Ascending aorta (tissue), 2 donors: ENCODE measurements at regions not wholly inside any gene's neighbourhood (a gene's known extent, or its start where the extent isn't known, plus 50 kb on each side); places are given as distances from the start of the nearest gene placed in this dataset.

Experiments used
- DNase-seq, 2 donors: peaks; one replicate each; pipeline ENCODE4 v3.0.0-alpha.2; 2019; ENCODE audit warnings: low spot score in 2 of 2
- H3K27ac ChIP-seq, 2 donors: fragments of 200-600 bp; sonication (generic); one replicate each; pipeline ENCODE4 v1.5.1; 2016 to 2017; ENCODE audit warnings: mild to moderate bottlenecking in 1 of 2
- H3K27me3 ChIP-seq: fragments of 200-600 bp; sonication (generic); one replicate; pipeline ENCODE4 v1.5.1; 2017
- H3K36me3 ChIP-seq, 2 donors: fragments of 200-600 bp; sonication (generic); one replicate each; pipeline ENCODE4 v1.5.1; 2016
- H3K4me1 ChIP-seq, 2 donors: fragments of 200-600 bp; sonication (generic); one replicate each; pipeline ENCODE4 v1.5.1; 2016 to 2017; ENCODE audit warnings: mild to moderate bottlenecking in 1 of 2
- H3K4me3 ChIP-seq, 2 donors: fragments of 200-600 bp; sonication (generic); one replicate each; pipeline ENCODE4 v1.5.1; 2016 to 2017; ENCODE audit warnings: mild to moderate bottlenecking in 1 of 2
- H3K9me3 ChIP-seq, 2 donors: fragments of 200-600 bp; sonication (generic); one replicate each; pipeline ENCODE4 v1.5.1; 2016
- CTCF ChIP-seq, 3 experiments: fragments of 200-600 bp in 2 of 3; fragments of 450-650 bp in 1 of 3; sonication (generic) in 2 of 3; IDR thresholded peaks; one replicate each; pipeline ENCODE4 v1.5.1; 2016 to 2019; ENCODE audit warnings: antibody characterized with exemption in 3 of 3, mild to moderate bottlenecking in 1 of 3, moderate library complexity in 1 of 3
- intact Hi-C: fragments of 100-400 bp; cut with DNase I; formaldehyde crosslinking; loops from one replicate; pipeline ENCODE4 v1.15.1; 2023

GRCh38 chr15:81945014-81945615 lies 100.7 kb downstream of the MEX3B start:
- Histone ChIP-seq H3K9me3 (peaks cover 0 to under 1% of the 10 kb centered on the region in 2 donors), H3K27me3 (no peaks in the 10 kb centered on the region), H3K36me3 (no peaks in the 10 kb centered on the region), H3K4me3 (no peak overlapping the region), H3K4me1 (peaks cover 0 to 4% of the 10 kb centered on the region in 2 donors), H3K27ac (no peak overlapping the region)
- intact Hi-C loops = no loop called here
- TF ChIP-seq CTCF (IDR thresholded peaks at IDR 0.05) = no peak
- DNase-seq = no peak

GRCh38 chr15:81942655-81943195 lies 103.1 kb downstream of the MEX3B start:
- no peak for DNase-seq
- no peak overlapping the region for H3K4me3 ChIP-seq
- H3K9me3 ChIP-seq = peaks cover 0 to 7% of the 10 kb centered on the region in 2 donors
- H3K36me3 ChIP-seq = no peaks in the 10 kb centered on the region
- intact Hi-C loops = no loop called here
- H3K27me3 ChIP-seq = no peaks in the 10 kb centered on the region
- H3K4me1 ChIP-seq = peaks cover 0 to 2% of the 10 kb centered on the region in 2 donors
- TF ChIP-seq CTCF (IDR thresholded peaks at IDR 0.05) = no peak
- no peak overlapping the region for H3K27ac ChIP-seq

- intact Hi-C loops = no loop called here
- no peaks in the 10 kb centered on the region for H3K27me3 ChIP-seq
- no peak overlapping the region for H3K27ac ChIP-seq
- no peaks in the 10 kb centered on the region for H3K36me3 ChIP-seq
- TF ChIP-seq CTCF (IDR thresholded peaks at IDR 0.05) = no peak
- DNase-seq = no peak
- H3K4me3 ChIP-seq = no peak overlapping the region
- H3K4me1 ChIP-seq = no peaks in the 10 kb centered on the region
- peaks cover 0 to 7% of the 10 kb centered on the region in 2 donors for H3K9me3 ChIP-seq
These were observed 103.7 kb downstream of the MEX3B start for GRCh38 chr15:81942157-81942556.

- H3K4me3 ChIP-seq = no peak overlapping the region
- TF ChIP-seq CTCF (IDR thresholded peaks at IDR 0.05) = no peak
- no peaks in the 10 kb centered on the region for H3K36me3 ChIP-seq
- no peaks in the 10 kb centered on the region for H3K4me1 ChIP-seq
- peaks cover 0 to 7% of the 10 kb centered on the region in 2 donors for H3K9me3 ChIP-seq
- H3K27me3 ChIP-seq = no peaks in the 10 kb centered on the region
- H3K27ac ChIP-seq = no peak overlapping the region
- no peak for DNase-seq
- intact Hi-C loops = no loop called here
These were observed 104.3 kb downstream of the MEX3B start for GRCh38 chr15:81941479-81941878.

GRCh38 chr15:81940467-81941451 lies 105.1 kb downstream of the MEX3B start:
- Histone ChIP-seq H3K4me3 (no peak overlapping the region), H3K9me3 (peaks cover 0 to 7% of the 10 kb centered on the region in 2 donors), H3K36me3 (no peaks in the 10 kb centered on the region), H3K27ac (no peak overlapping the region), H3K4me1 (no peaks in the 10 kb centered on the region), H3K27me3 (no peaks in the 10 kb centered on the region)
- no peak for DNase-seq
- intact Hi-C loops = no loop called here
- no peak for TF ChIP-seq CTCF (IDR thresholded peaks at IDR 0.05)
